Fibroblast of the aortic adventitia (primary cell): ENCODE measurements at regions not wholly inside any gene's neighbourhood (a gene's known extent, or its start where the extent isn't known, plus 50 kb on each side); places are given as distances from the start of the nearest gene placed in this dataset.

ENCODE experiments used
- DNase-seq: peaks from one replicate; pipeline ENCODE4 v3.0.0-alpha.2; 2010; ENCODE audit warnings: low read depth
- H3K4me3 ChIP-seq: 2 replicates; pipeline ENCODE4 v1.5.1; 2011; ENCODE audit warnings: low read depth, mild to moderate bottlenecking, control low read depth, low read length, moderate library complexity
- CTCF ChIP-seq: IDR thresholded peaks from 2 replicates; pipeline ENCODE4 v1.5.1; 2011; ENCODE audit warnings: mild to moderate bottlenecking, low read length, control low read depth, inconsistent platforms; ENCODE audit not compliant: insufficient read depth

GRCh38 chr11:41950470-41951143, 491.2 kb upstream of the LRRC4C start:
- DNase-seq = no peak
- no peak overlapping the region for H3K4me3 ChIP-seq
- no peak for TF ChIP-seq CTCF

- TF ChIP-seq CTCF = no peak
- H3K4me3 ChIP-seq = no peak overlapping the region
- peak; percentile 32 for DNase-seq
Observed at GRCh38 chr11:41954034-41954433, 494.6 kb upstream of the LRRC4C start.

- DNase-seq = no peak
Observed at GRCh38 chr11:41955066-41955465, 495.6 kb upstream of the LRRC4C start.

GRCh38 chr11:41955635-41956400, 496.4 kb upstream of the LRRC4C start:
- no peak for DNase-seq
- no peak overlapping the region for H3K4me3 ChIP-seq
- TF ChIP-seq CTCF = no peak

More at GRCh38 chr11:41955066-41955465, 495.6 kb upstream of the LRRC4C start:
- no peak overlapping the region for H3K4me3 ChIP-seq
- no peak for TF ChIP-seq CTCF

- TF ChIP-seq CTCF = no peak
- H3K4me3 ChIP-seq = no peak overlapping the region
- DNase-seq = no peak
Observed at GRCh38 chr11:41963406-41963805, 504.0 kb upstream of the LRRC4C start.

GRCh38 chr11:41970681-41971080, 511.2 kb upstream of the LRRC4C start:
- no peak for DNase-seq
- no peak for TF ChIP-seq CTCF
- H3K4me3 ChIP-seq = no peak overlapping the region
